OCI-LY1 (cell line): ENCODE measurements at regions not wholly inside any gene's neighbourhood (a gene's known extent, or its start where the extent isn't known, plus 50 kb on each side); places are given as distances from the start of the nearest gene placed in this dataset.

Experiments
- H2AFZ ChIP-seq: fragments of 200-600 bp; sonication (generic), shearing (Covaris generic); 2 replicates; pipeline ENCODE4 v1.6.0; 2014; ENCODE audit warnings: antibody characterized with exemption, mild to moderate bottlenecking, low read length
- H3F3A ChIP-seq: fragments of 200-600 bp; sonication (generic), shearing (Covaris generic); 2 replicates; pipeline ENCODE4 v1.6.0; 2014; ENCODE audit warnings: mild to moderate bottlenecking, antibody characterized with exemption, low read length, moderate library complexity; ENCODE audit not compliant: insufficient read depth
- H3K27ac ChIP-seq: fragments of 200-600 bp; sonication (generic); 2 replicates; pipeline ENCODE4 v1.5.1; 2014; ENCODE audit warnings: low read length, mixed run types, mild to moderate bottlenecking, low read depth; ENCODE audit not compliant: poor library complexity, severe bottlenecking
- H3K27me3 ChIP-seq: fragments of 200-600 bp; sonication (generic); 2 replicates; pipeline ENCODE4 v1.6.0; 2014; ENCODE audit warnings: antibody characterized with exemption, mild to moderate bottlenecking, low read length, moderate library complexity; ENCODE audit not compliant: insufficient read depth
- H3K36me3 ChIP-seq: fragments of 200-600 bp; sonication (generic); 2 replicates; pipeline ENCODE4 v1.6.1; 2014; ENCODE audit warnings: mild to moderate bottlenecking, antibody characterized with exemption, low read length, moderate library complexity, mixed read lengths; ENCODE audit not compliant: insufficient read depth
- H3K4me1 ChIP-seq: fragments of 200-600 bp; sonication (generic); 2 replicates; pipeline ENCODE4 v1.5.1; 2014; ENCODE audit warnings: mild to moderate bottlenecking, low read length, moderate library complexity; ENCODE audit not compliant: insufficient read depth, severe bottlenecking
- H3K4me2 ChIP-seq: fragments of 200-600 bp; sonication (generic), shearing (Covaris generic); 2 replicates; pipeline ENCODE4 v1.6.1; 2014; ENCODE audit warnings: low read length
- H3K4me3 ChIP-seq: fragments of 200-600 bp; sonication (generic); 2 replicates; pipeline ENCODE4 v1.5.1; 2014; ENCODE audit warnings: low read length, low read depth, mild to moderate bottlenecking, mixed read lengths; ENCODE audit not compliant: poor library complexity, severe bottlenecking
- H3K79me2 ChIP-seq: fragments of 200-600 bp; shearing (Covaris generic); 2 replicates; pipeline ENCODE4 v1.6.1; 2016; ENCODE audit warnings: mixed run types, low read length, mixed read lengths; ENCODE audit not compliant: insufficient read depth
- H3K9ac ChIP-seq: fragments of 200-600 bp; sonication (generic), shearing (Covaris generic); 2 replicates; pipeline ENCODE4 v1.6.1; 2014; ENCODE audit warnings: mild to moderate bottlenecking, low read length, mixed read lengths
- H3K9me2 ChIP-seq: fragments of 200-600 bp; sonication (generic), shearing (Covaris generic); 2 replicates; pipeline ENCODE4 v1.6.1; 2014; ENCODE audit warnings: low read depth, mild to moderate bottlenecking, low read length, mixed read lengths
- H3K9me3 ChIP-seq: fragments of 200-600 bp; shearing (Covaris generic); 2 replicates; pipeline ENCODE4 v1.6.1; 2014; ENCODE audit warnings: low read length, mixed read lengths
- H4K20me1 ChIP-seq: fragments of 200-600 bp; sonication (generic), shearing (Covaris generic); 2 replicates; pipeline ENCODE4 v1.6.0; 2016; ENCODE audit warnings: mild to moderate bottlenecking, low read length; ENCODE audit not compliant: insufficient read depth
- CTCF ChIP-seq: fragments of 200-600 bp; sonication (generic), shearing (Covaris generic); IDR thresholded peaks from 2 replicates; pipeline ENCODE4 v1.5.1; 2017; ENCODE audit warnings: mild to moderate bottlenecking, antibody characterized with exemption, low read length, moderate library complexity, mixed read lengths
- EZH2 ChIP-seq: fragments of 200-600 bp; sonication (generic), shearing (Covaris generic); IDR thresholded peaks from 2 replicates; pipeline ENCODE4 v1.8.0; 2017; ENCODE audit warnings: borderline replicate concordance, mixed run types, mild to moderate bottlenecking, antibody characterized with exemption, low read length, moderate library complexity, mixed read lengths

GRCh38 chr17:72425794-72426168, 305.0 kb downstream of the SOX9 start:
- TF ChIP-seq EZH2 = no peak
- no peak for TF ChIP-seq CTCF
- no peak overlapping the region for H3K27ac ChIP-seq
- H3K27me3 ChIP-seq = no peaks in the 10 kb centered on the region
- H3K79me2 ChIP-seq = no peaks in the 10 kb centered on the region
- no peaks in the 10 kb centered on the region for H3K36me3 ChIP-seq
- H3K4me1 ChIP-seq = no peaks in the 10 kb centered on the region
- no peak overlapping the region for H3K4me3 ChIP-seq
- H4K20me1 ChIP-seq = no peaks in the 10 kb centered on the region
- no peaks in the 10 kb centered on the region for H3K9me3 ChIP-seq
- H3K4me2 ChIP-seq = no peak overlapping the region
- no peak overlapping the region for H3K9ac ChIP-seq
- H2AFZ ChIP-seq = no peak overlapping the region
- H3K9me2 ChIP-seq = no peaks in the 10 kb centered on the region
- no peaks in the 10 kb centered on the region for H3F3A ChIP-seq

GRCh38 chr17:72426321-72426720, 305.5 kb downstream of the SOX9 start:
- Histone ChIP-seq H3K27me3 (no peaks in the 10 kb centered on the region), H3K4me2 (no peak overlapping the region), H3K4me1 (no peaks in the 10 kb centered on the region), H3K27ac (no peak overlapping the region), H2AFZ (no peak overlapping the region), H3K36me3 (no peaks in the 10 kb centered on the region), H3K9ac (no peak overlapping the region), H4K20me1 (no peaks in the 10 kb centered on the region), H3K9me3 (no peaks in the 10 kb centered on the region), H3K4me3 (no peak overlapping the region), H3K9me2 (no peaks in the 10 kb centered on the region), H3K79me2 (no peaks in the 10 kb centered on the region), H3F3A (no peaks in the 10 kb centered on the region)
- TF ChIP-seq EZH2 (no peak), CTCF (no peak)

GRCh38 chr17:72426948-72427760, 306.3 kb downstream of the SOX9 start:
- H3K4me2 ChIP-seq = no peak overlapping the region
- no peak overlapping the region for H3K4me3 ChIP-seq
- H3F3A ChIP-seq = no peaks in the 10 kb centered on the region
- H3K9me3 ChIP-seq = no peaks in the 10 kb centered on the region
- H4K20me1 ChIP-seq = no peaks in the 10 kb centered on the region
- no peak overlapping the region for H3K9ac ChIP-seq
- no peaks in the 10 kb centered on the region for H3K36me3 ChIP-seq
- H2AFZ ChIP-seq = no peak overlapping the region
- no peaks in the 10 kb centered on the region for H3K9me2 ChIP-seq
- H3K27me3 ChIP-seq = no peaks in the 10 kb centered on the region
- no peaks in the 10 kb centered on the region for H3K4me1 ChIP-seq
- TF ChIP-seq CTCF (no peak), EZH2 (no peak)
- H3K27ac ChIP-seq = no peak overlapping the region
- H3K79me2 ChIP-seq = no peaks in the 10 kb centered on the region
